Endothelial cell of umbilical vein (primary cell): ENCODE measurements at regions not wholly inside any gene's neighbourhood (a gene's known extent, or its start where the extent isn't known, plus 50 kb on each side); places are given as distances from the start of the nearest gene placed in this dataset.

Experiments
- BruUV-seq: library from RNA; stranded (reverse); fragments of 400-500 nt; replicated peaks from 2 replicates; lab custom pipeline; 2021; lab: Mats Ljungman, UMichigan
- CTCF ChIA-PET: fragments of 300-600, 350-600 bp; sonication (Branson Sonifier 250); formaldehyde crosslinking; loops from one replicate; lab custom pipeline; 2021; ENCODE audit warnings: antibody characterized with exemption, inconsistent platforms; lab: Charles Lee
- POLR2A ChIA-PET: fragments of 300-600, 350-600 bp; sonication (Branson Sonifier 250); formaldehyde crosslinking; loops from one replicate; lab custom pipeline; 2021; ENCODE audit warnings: antibody characterized with exemption, inconsistent platforms; lab: Charles Lee
- DNase-seq: peaks from one replicate; pipeline ENCODE4 v3.0.0-alpha.2; 2011; ENCODE audit warnings: low read depth, low spot score
- FAIRE-seq: peaks from 2 replicates; lab custom pipeline; 2011; peaks lifted over from hg19 to GRCh38; lab: Jason Lieb, UNC
- H2AFZ ChIP-seq: 2 replicates; pipeline ENCODE4 v1.6.0; 2012; ENCODE audit warnings: low read depth, low read length, control low read depth, inconsistent platforms
- H3K27ac ChIP-seq: 2 replicates; pipeline ENCODE4 v1.5.1; 2011; ENCODE audit warnings: low read depth, mild to moderate bottlenecking, control low read depth, low read length, moderate library complexity; ENCODE audit not compliant: insufficient read depth
- H3K27me3 ChIP-seq, 2 experiments: 2 replicates each; pipeline versions ENCODE4 v1.6.0 to v1.6.1; 2011; ENCODE audit warnings: low read length in 2 of 2, mixed read lengths in 1 of 2; ENCODE audit not compliant: control insufficient read depth in 2 of 2, insufficient read depth in 2 of 2
- H3K36me3 ChIP-seq, 2 experiments: 2 replicates in 1 of 2; 3 replicates in 1 of 2; pipeline ENCODE4 v1.5.1; 2011; ENCODE audit warnings: low read length in 2 of 2, mild to moderate bottlenecking in 1 of 2, moderate library complexity in 1 of 2; ENCODE audit not compliant: control insufficient read depth in 2 of 2, insufficient read depth in 2 of 2; ENCODE audit errors: extremely low read depth in 1 of 2
- H3K4me1 ChIP-seq: 3 replicates; pipeline ENCODE4 v1.5.1; 2011; ENCODE audit warnings: mild to moderate bottlenecking, low read length; ENCODE audit not compliant: control insufficient read depth, insufficient read depth; ENCODE audit errors: extremely low read depth
- H3K4me2 ChIP-seq: 2 replicates; pipeline ENCODE4 v1.6.1; 2011; ENCODE audit warnings: low read length, control low read depth, mixed read lengths; ENCODE audit not compliant: insufficient read depth
- H3K4me3 ChIP-seq, 3 experiments: fragments of 200-600 bp in 1 of 3; sonication (generic), shearing (Covaris generic) in 1 of 3; replicated peaks in 1 of 3; 2 replicates each; pipeline ENCODE4 v1.5.1; 2011 to 2016; ENCODE audit warnings: control low read depth in 3 of 3, low read length in 3 of 3, mild to moderate bottlenecking in 2 of 3, inconsistent platforms in 1 of 3, low read depth in 1 of 3, moderate library complexity in 1 of 3; ENCODE audit not compliant: insufficient read depth in 1 of 3
- H3K79me2 ChIP-seq: 2 replicates; pipeline ENCODE4 v1.6.0; 2012; ENCODE audit warnings: low read length, inconsistent platforms; ENCODE audit not compliant: control insufficient read depth, insufficient read depth
- H3K9ac ChIP-seq: replicated peaks from 2 replicates; pipeline ENCODE3; 2011; ENCODE audit warnings: low read length, control low read depth; ENCODE audit not compliant: insufficient read depth; ENCODE audit errors: extremely low read depth
- H3K9me1 ChIP-seq: replicated peaks from 3 replicates; pipeline ENCODE4 v1.6.0; 2011; ENCODE audit warnings: mild to moderate bottlenecking, low read length; ENCODE audit not compliant: control insufficient read depth, insufficient read depth; ENCODE audit errors: extremely low read depth
- H3K9me3 ChIP-seq: replicated peaks from 2 replicates; pipeline ENCODE4 v1.5.1; 2012; ENCODE audit warnings: low read length, inconsistent platforms; ENCODE audit not compliant: control insufficient read depth, insufficient read depth
- H4K20me1 ChIP-seq: replicated peaks from 2 replicates; pipeline ENCODE3; 2011; ENCODE audit warnings: mild to moderate bottlenecking, low read length; ENCODE audit not compliant: control insufficient read depth, insufficient read depth; ENCODE audit errors: extremely low read depth
- CTCF ChIP-seq, 2 donors: IDR thresholded peaks; 1 replicate in 1 of 2; 2 replicates in 1 of 2; pipeline ENCODE4 v1.5.1; 2011; ENCODE audit warnings: low read length in 2 of 2, mild to moderate bottlenecking in 2 of 2, moderate library complexity in 2 of 2, control low read depth in 1 of 2, inconsistent platforms in 1 of 2, low read depth in 1 of 2; ENCODE audit not compliant: insufficient read depth in 1 of 2; ENCODE audit errors: extremely low read depth in 1 of 2
- EZH2 ChIP-seq: IDR thresholded peaks from 2 replicates; pipeline ENCODE4 v1.6.1; 2012; ENCODE audit warnings: borderline replicate concordance, low read depth, mild to moderate bottlenecking, moderate library complexity, low read length, inconsistent platforms; ENCODE audit not compliant: severe bottlenecking
- FOS ChIP-seq: IDR thresholded peaks from 2 replicates; pipeline ENCODE4 v1.6.1; 2011; ENCODE audit warnings: mild to moderate bottlenecking, low read length, moderate library complexity, borderline replicate concordance; ENCODE audit not compliant: insufficient read depth
- GATA2 ChIP-seq: IDR thresholded peaks from 2 replicates; pipeline ENCODE4 v1.7.0; 2011; ENCODE audit warnings: low read depth, mild to moderate bottlenecking, moderate library complexity, mixed read lengths, low read length; ENCODE audit not compliant: insufficient read length, insufficient read depth
- JUN ChIP-seq: IDR thresholded peaks from 2 replicates; pipeline ENCODE4 v1.6.1; 2011; ENCODE audit warnings: borderline replicate concordance, low read depth; ENCODE audit not compliant: insufficient read length, insufficient read depth
- MAX ChIP-seq: IDR thresholded peaks from 2 replicates; pipeline ENCODE4 v1.6.1; 2011; ENCODE audit not compliant: insufficient read depth, insufficient read length
- MYC ChIP-seq: IDR thresholded peaks from one replicate; pipeline ENCODE4 v1.6.1; 2011; ENCODE audit warnings: mild to moderate bottlenecking, low read depth, low read length
- POLR2A ChIP-seq: IDR thresholded peaks from 2 replicates; pipeline ENCODE4 v1.6.1; 2012; ENCODE audit warnings: low read depth, mild to moderate bottlenecking, control low read depth, low read length
- POLR2AphosphoS5 ChIP-seq: IDR thresholded peaks from 2 replicates; pipeline ENCODE4 v1.6.1; 2012; ENCODE audit warnings: low read depth, mild to moderate bottlenecking, control low read depth, low read length, moderate library complexity; ENCODE audit not compliant: insufficient read depth
- dilution Hi-C: fragments of 300-500 bp; cut with MboI; formaldehyde crosslinking; loops from one replicate; pipeline ENCODE4 v1.15.0; 2019; ENCODE audit warnings: low sequenced_read_pairs; ENCODE audit not compliant: extremely low pct_ligation_motif_present
- intact Hi-C: fragments of 100-400 bp; cut with micrococcal nuclease; formaldehyde crosslinking; loops from one replicate; pipeline ENCODE4 v1.10.0; 2022

- intact Hi-C loops = no loop called here
- Histone ChIP-seq H3K4me1 (no peaks in the 10 kb centered on the region), H3K27me3 (peaks cover 0 to 4% of the 10 kb centered on the region in 2 experiments), H3K4me2 (no peak overlapping the region), H3K4me3 (no peak overlapping the region), H3K9me1 (no peaks in the 10 kb centered on the region), H2AFZ (no peak overlapping the region), H4K20me1 (no peaks in the 10 kb centered on the region), H3K27ac (no peak overlapping the region), H3K9ac (no peak overlapping the region), H3K9me3 (no peaks in the 10 kb centered on the region), H3K79me2 (no peaks in the 10 kb centered on the region), H3K36me3 (no peaks in the 10 kb centered on the region)
- CTCF ChIA-PET = no interaction called here
- no peak for FAIRE-seq
- TF ChIP-seq JUN = no peak
- TF ChIP-seq MYC = no peak
- TF ChIP-seq MAX = no peak
- TF ChIP-seq CTCF (IDR thresholded peaks at IDR 0.05; ENCODE audit: extremely low read depth in 1 of 2, insufficient read depth in 1 of 2, low read depth in 1 of 2, low read length in 2 of 2) = no peak
- no peak for TF ChIP-seq GATA2
- TF ChIP-seq POLR2A = no peak
- no peak for TF ChIP-seq FOS
- no peak for TF ChIP-seq EZH2
- no peak for TF ChIP-seq POLR2AphosphoS5
- dilution Hi-C loops = no loop called here
- POLR2A ChIA-PET = no interaction called here
- BruUV-seq = no TSS peak
- DNase-seq = no peak
Measured at GRCh38 chr2:120410487-120410886, 64.6 kb downstream of the INHBB start.
